ENCODE measurements at regions not wholly inside any gene's neighbourhood (a gene's known extent, or its start where the extent isn't known, plus 50 kb on each side); places are given as distances from the start of the nearest gene placed in this dataset.

GRCh38 chr17:54259476-54259875 is 436.7 kb downstream of the KIF2B start:
- TF ChIP-seq SUZ12 (IDR thresholded peaks at IDR 0.05; ENCODE audit: extremely low read depth, insufficient read depth, insufficient read length) (no peak), ZNF274 (IDR thresholded peaks at IDR 0.05; ENCODE audit: low read depth, low read length) (no peak), YY1 (IDR thresholded peaks at IDR 0.05; ENCODE audit: insufficient read depth, insufficient read length) (no peak)
